Astrocyte of the spinal cord (primary cell): ENCODE measurements at regions not wholly inside any gene's neighbourhood (a gene's known extent, or its start where the extent isn't known, plus 50 kb on each side); places are given as distances from the start of the nearest gene placed in this dataset.

Experiments
- DNase-seq: peaks from one replicate; pipeline ENCODE4 v3.0.0; 2011; ENCODE audit warnings: low read depth, low spot score
- H3K4me3 ChIP-seq: 2 replicates; pipeline ENCODE4 v1.5.1; 2011; ENCODE audit warnings: low read depth, mild to moderate bottlenecking, low read length, moderate library complexity
- in situ Hi-C: cut with HindIII; loops from 2 replicates; pipeline ENCODE4 v1.10.0; 2017; ENCODE audit warnings: low sequenced_read_pairs
- TF ChIP-seq, protein P1 (sequence below): IDR thresholded peaks from 2 replicates; pipeline ENCODE4 v1.5.1; 2012; ENCODE audit warnings: low read depth, mild to moderate bottlenecking, low read length, inconsistent platforms

GRCh38 chr3:69505770-69506407 lies 120.0 kb upstream of the FRMD4B start:
- in situ Hi-C loops: no loop called here
- H3K4me3 ChIP-seq: no peak overlapping the region
- TF ChIP-seq, protein P1, sequence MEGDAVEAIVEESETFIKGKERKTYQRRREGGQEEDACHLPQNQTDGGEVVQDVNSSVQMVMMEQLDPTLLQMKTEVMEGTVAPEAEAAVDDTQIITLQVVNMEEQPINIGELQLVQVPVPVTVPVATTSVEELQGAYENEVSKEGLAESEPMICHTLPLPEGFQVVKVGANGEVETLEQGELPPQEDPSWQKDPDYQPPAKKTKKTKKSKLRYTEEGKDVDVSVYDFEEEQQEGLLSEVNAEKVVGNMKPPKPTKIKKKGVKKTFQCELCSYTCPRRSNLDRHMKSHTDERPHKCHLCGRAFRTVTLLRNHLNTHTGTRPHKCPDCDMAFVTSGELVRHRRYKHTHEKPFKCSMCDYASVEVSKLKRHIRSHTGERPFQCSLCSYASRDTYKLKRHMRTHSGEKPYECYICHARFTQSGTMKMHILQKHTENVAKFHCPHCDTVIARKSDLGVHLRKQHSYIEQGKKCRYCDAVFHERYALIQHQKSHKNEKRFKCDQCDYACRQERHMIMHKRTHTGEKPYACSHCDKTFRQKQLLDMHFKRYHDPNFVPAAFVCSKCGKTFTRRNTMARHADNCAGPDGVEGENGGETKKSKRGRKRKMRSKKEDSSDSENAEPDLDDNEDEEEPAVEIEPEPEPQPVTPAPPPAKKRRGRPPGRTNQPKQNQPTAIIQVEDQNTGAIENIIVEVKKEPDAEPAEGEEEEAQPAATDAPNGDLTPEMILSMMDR: no peak
- no peak for DNase-seq

- DNase-seq: no peak
- in situ Hi-C loops: no loop called here
- TF ChIP-seq, protein P1: no peak
- no peak overlapping the region for H3K4me3 ChIP-seq
Observed at GRCh38 chr3:69504232-69504631, 118.3 kb upstream of the FRMD4B start.

GRCh38 chr3:69500604-69501003 lies 114.7 kb upstream of the FRMD4B start:
- TF ChIP-seq, protein P1: no peak
- no peak for DNase-seq
- H3K4me3 ChIP-seq: no peak overlapping the region
- in situ Hi-C loops: no loop called here

- H3K4me3 ChIP-seq: no peak overlapping the region
- in situ Hi-C loops: no loop called here
- peak; percentile 7 for DNase-seq
- TF ChIP-seq, protein P1: no peak
Observed at GRCh38 chr3:69499899-69500421, 114.1 kb upstream of the FRMD4B start.

DNA sequence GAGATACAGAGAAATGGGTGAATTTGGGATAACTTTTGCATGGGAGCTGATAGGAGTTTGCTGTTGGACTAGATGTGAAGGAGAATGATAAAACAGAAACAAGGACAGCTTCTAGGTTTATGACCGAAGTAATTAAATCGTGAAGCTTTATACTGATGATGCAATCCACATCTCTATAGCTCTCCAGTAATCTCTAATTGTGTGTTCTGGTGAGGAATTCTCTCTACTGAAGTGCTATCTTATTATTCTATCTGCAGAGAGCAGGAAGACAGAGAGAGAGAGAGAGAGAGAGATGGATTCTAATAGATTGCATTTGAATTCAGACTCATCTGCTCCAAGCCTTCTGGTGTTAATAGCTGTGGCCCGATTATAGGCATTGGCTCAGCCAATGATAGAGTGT lies 113.5 kb upstream of the FRMD4B start:
- DNase-seq: no peak
- H3K4me3 ChIP-seq: no peak overlapping the region
- in situ Hi-C loops: no loop called here
- TF ChIP-seq, protein P1: no peak

GRCh38 chr3:69496856-69497255 lies 111.0 kb upstream of the FRMD4B start:
- in situ Hi-C loops: no loop called here
- no peak overlapping the region for H3K4me3 ChIP-seq
- TF ChIP-seq, protein P1: no peak
- no peak for DNase-seq
